Activated naive CD8-positive, alpha-beta T cell treated with anti-CD3 and anti-CD28 coated beads for 36 hours (primary cell): ENCODE measurements at regions not wholly inside any gene's neighbourhood (a gene's known extent, or its start where the extent isn't known, plus 50 kb on each side); places are given as distances from the start of the nearest gene placed in this dataset.

Source experiments
- DNase-seq: peaks from one replicate; pipeline ENCODE4 v3.0.0; 2021
- H3K27ac Mint-ChIP-seq: one replicate; pipeline ENCODE4 v1.8.0; 2022; ENCODE audit warnings: mild to moderate bottlenecking, moderate library complexity, mixed read lengths
- H3K27me3 Mint-ChIP-seq: one replicate; pipeline ENCODE4 v1.8.0; 2022; ENCODE audit warnings: mild to moderate bottlenecking, mixed read lengths
- H3K36me3 Mint-ChIP-seq: one replicate; pipeline ENCODE4 v1.8.0; 2021; ENCODE audit warnings: mild to moderate bottlenecking, mixed read lengths
- H3K4me1 Mint-ChIP-seq: one replicate; pipeline ENCODE4 v1.8.0; 2021; ENCODE audit warnings: mixed read lengths
- H3K4me3 Mint-ChIP-seq: one replicate; pipeline ENCODE4 v1.8.0; 2022; ENCODE audit warnings: mild to moderate bottlenecking, moderate library complexity, mixed read lengths
- H3K9me3 Mint-ChIP-seq: one replicate; pipeline ENCODE4 v1.8.0; 2022; ENCODE audit warnings: mixed read lengths

DNA sequence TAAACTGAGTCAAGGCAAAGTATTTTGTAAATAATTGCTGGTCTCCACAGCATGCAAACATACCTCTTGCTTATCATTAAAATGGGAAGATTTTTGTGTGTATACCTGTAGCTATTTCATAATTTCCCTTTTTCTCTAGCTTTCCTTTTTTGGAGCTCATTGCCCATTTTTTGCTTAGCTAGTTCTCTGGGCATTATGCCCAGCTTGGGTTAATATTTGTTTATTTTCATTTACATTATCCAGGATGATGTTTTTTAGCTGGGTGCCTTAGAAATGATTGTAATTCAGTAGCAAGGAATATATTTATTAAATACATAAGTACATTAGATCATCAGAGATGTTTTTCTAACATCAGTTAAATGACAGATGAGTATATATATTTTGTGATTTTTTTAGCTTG is 1271.7 kb upstream of the GBE1 start:
- H3K4me1 Mint-ChIP-seq, result no peaks in the 10 kb centered on the region

DNA sequence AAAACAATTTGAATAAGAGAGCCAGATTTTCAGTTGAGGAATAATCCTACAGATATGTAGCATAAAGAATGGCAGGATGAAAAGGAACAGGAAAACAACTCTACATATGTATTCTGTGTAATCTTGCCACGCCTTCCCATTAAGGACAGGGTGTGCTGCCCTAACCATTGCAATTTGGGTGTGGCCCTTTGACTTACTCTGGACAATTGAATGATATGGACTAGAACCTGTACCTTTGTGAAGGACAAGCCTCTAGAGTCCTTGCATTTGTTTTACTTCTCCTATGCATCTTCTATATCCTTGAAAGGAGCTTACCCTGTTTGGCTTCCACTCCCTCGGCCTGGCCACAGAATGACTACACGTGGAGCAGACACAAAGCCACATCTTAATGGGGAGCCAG is 1261.6 kb upstream of the GBE1 start:
- Mint-ChIP-seq H3K27ac (no peak overlapping the region), H3K36me3 (no peaks in the 10 kb centered on the region), H3K4me1 (no peaks in the 10 kb centered on the region), H3K9me3 (peaks cover 1% of the 10 kb centered on the region), H3K4me3 (no peak overlapping the region), H3K27me3 (no peaks in the 10 kb centered on the region)
- DNase-seq, result no peak

More for the DNA sequence above, 1271.7 kb upstream of the GBE1 start:
- H3K27ac Mint-ChIP-seq, result no peak overlapping the region
- no peak for DNase-seq
- H3K4me3 Mint-ChIP-seq, result no peak overlapping the region
- H3K9me3 Mint-ChIP-seq, result peaks cover 4% of the 10 kb centered on the region
- H3K36me3 Mint-ChIP-seq, result no peaks in the 10 kb centered on the region
- H3K27me3 Mint-ChIP-seq, result no peaks in the 10 kb centered on the region

DNA sequence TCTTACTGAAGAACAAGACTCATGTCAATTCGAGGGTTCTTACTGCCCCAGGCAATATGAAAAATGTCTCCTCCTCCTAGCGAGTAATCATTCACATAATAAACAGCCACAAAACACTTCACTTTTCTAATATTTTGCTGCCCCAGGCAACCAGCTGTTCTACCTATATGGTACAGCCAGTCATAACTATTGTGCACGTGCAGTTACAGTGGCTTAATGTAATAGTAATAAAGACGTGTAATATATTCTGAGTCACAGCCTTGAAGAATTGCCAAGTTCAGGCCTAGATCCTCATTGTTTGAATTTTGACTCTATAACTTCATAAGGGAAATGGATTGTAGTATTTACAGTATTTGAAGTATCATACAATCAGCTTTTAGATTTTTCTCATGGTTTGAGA is 1250.0 kb upstream of the GBE1 start:
- H3K27me3 Mint-ChIP-seq, result no peaks in the 10 kb centered on the region
- no peaks in the 10 kb centered on the region for H3K36me3 Mint-ChIP-seq
- H3K27ac Mint-ChIP-seq, result no peak overlapping the region
- DNase-seq, result no peak
- no peaks in the 10 kb centered on the region for H3K9me3 Mint-ChIP-seq
- no peaks in the 10 kb centered on the region for H3K4me1 Mint-ChIP-seq
- H3K4me3 Mint-ChIP-seq, result no peak overlapping the region

DNA sequence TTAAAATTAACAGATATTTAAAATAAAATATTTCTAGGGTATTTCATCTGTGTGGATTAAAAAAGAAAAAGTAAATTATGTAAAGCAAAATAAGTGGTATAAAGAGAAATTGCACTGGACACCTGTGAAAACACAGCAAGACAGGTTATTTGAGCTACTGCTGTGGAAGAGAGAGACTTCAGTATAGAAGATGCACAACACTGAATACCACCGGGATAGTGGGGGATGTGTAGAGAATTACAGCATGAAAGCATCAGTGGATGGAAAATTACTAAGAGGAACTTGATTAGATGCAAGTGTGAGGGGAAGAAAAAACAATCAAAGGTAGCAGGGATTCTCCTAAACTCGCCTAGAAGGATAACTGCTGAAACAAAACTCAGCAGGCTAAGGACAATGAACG is 1242.5 kb upstream of the GBE1 start:
- Mint-ChIP-seq H3K27ac (peak overlapping the region; percentile 7), H3K9me3 (peaks cover 1% of the 10 kb centered on the region), H3K27me3 (no peaks in the 10 kb centered on the region), H3K4me1 (no peaks in the 10 kb centered on the region), H3K4me3 (no peak overlapping the region), H3K36me3 (no peaks in the 10 kb centered on the region)
- no peak for DNase-seq

DNA sequence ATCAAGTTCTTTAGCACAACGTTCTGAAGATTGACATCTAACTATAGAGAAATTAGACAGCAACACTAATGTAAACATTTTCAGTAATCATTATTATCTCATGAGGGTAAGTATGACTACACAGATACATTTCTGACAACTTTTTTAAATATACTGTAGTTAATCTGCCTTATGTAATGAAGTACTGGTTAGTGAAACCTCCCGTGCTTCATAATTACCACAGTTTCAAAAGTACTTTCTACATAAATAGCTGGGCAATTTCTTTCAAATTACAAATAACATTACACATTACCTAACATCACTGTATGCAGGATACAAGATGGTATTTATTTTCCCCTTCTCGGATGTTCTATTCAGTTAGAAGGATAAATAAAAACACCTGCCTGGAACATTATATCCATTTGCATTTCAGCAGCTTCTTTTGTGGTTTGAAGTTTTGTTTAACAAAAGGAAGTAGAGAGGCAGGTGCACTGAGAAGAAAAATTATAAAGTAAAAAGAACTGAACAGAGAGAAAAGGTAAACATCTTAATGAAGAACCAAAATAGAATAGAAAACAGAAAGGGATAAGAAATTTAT is 1241.5 kb upstream of the GBE1 start:
- peaks cover 1% of the 10 kb centered on the region for H3K9me3 Mint-ChIP-seq
- H3K36me3 Mint-ChIP-seq, result no peaks in the 10 kb centered on the region
- no peak overlapping the region for H3K4me3 Mint-ChIP-seq
- no peak for DNase-seq
- no peaks in the 10 kb centered on the region for H3K4me1 Mint-ChIP-seq
- no peaks in the 10 kb centered on the region for H3K27me3 Mint-ChIP-seq
- H3K27ac Mint-ChIP-seq, result no peak overlapping the region

DNA sequence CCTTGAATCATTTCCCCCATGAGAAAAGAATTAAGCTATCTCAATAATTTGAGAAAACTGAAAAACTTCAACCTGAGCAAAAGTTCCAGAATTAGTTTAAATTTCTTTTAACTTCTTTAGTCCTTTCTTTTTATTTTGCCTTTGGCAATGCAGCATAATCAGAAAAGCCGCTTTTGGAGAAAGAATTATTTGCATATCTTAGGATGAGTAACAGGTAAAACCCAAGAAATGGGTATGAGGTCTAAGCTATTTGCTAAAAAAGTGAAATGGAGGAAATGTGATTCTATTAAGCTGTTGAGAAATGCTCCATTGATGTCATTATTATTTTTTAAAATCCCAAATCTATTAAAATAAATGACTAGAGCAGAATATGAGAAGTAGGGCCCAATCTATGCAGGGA is 1238.3 kb upstream of the GBE1 start:
- peaks cover 12% of the 10 kb centered on the region for H3K9me3 Mint-ChIP-seq

DNA sequence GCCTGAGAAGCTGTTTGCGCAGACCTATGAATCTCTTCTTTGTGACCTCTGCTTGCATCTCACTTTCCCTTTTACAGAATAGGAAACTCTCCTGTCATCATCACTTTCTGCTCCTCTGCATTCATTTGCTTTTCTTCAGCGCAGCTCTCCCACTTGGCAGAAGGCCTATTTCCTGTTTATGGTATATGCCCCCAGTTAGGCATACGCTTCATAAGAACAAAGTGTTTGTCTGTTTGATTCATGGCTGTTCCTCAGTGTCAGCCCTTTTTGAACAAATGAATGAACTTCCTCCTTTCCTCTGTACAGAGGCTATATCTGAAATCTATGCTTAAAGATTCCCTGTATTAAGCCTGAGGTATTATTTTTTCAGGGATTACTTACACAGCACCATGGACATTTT is 1216.9 kb upstream of the GBE1 start:
- Mint-ChIP-seq H3K4me3 (no peak overlapping the region), H3K27me3 (no peaks in the 10 kb centered on the region), H3K27ac (no peak overlapping the region), H3K4me1 (no peaks in the 10 kb centered on the region), H3K36me3 (no peaks in the 10 kb centered on the region), H3K9me3 (peaks cover 13% of the 10 kb centered on the region)
- no peak for DNase-seq

More for the DNA sequence above, 1238.3 kb upstream of the GBE1 start:
- Mint-ChIP-seq H3K27ac (no peak overlapping the region), H3K4me3 (no peak overlapping the region), H3K27me3 (no peaks in the 10 kb centered on the region), H3K4me1 (no peaks in the 10 kb centered on the region), H3K36me3 (no peaks in the 10 kb centered on the region)
- DNase-seq, result no peak

DNA sequence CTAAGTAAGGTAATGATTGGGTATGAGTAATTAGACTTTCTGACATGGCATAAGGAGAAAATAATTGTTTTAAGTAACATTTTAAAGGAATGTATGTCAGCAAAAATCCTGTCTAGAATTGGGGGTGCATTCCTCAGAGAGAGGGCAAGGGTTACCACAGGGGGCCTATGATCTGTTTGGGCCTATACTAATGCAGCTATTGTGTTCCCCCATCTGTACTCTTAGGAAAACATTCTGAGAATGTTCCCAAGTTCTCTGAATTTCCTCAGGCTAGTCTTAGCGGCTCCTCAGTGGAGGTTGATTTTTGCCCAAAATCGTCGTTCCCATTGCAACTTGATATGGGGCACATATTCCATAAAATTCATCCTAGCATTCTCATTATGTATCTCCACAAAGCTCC is 1216.4 kb upstream of the GBE1 start:
- DNase-seq, result no peak
- H3K9me3 Mint-ChIP-seq, result peaks cover 9% of the 10 kb centered on the region
- no peak overlapping the region for H3K27ac Mint-ChIP-seq
- no peak overlapping the region for H3K4me3 Mint-ChIP-seq
- H3K4me1 Mint-ChIP-seq, result no peaks in the 10 kb centered on the region
- H3K27me3 Mint-ChIP-seq, result no peaks in the 10 kb centered on the region
- H3K36me3 Mint-ChIP-seq, result no peaks in the 10 kb centered on the region

DNA sequence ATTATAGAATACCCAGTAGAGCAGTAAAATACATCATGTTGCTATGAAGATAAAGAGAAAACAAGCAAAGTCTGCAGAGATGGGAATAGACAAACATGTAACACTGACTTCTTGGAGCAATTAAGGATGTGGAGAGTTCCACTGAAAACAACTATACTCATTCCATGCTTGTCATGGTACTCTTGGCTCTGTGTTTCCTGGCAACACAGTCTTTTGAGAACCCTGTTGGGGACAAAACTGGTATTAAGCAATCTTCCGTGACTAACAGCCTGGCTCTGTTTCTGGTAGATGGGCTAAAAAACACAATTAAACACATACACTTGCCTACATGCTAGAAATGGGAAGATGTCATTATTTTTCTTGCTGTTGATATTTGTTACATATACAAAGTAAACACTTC is 1212.3 kb upstream of the GBE1 start:
- Mint-ChIP-seq H3K9me3 (peaks cover 1% of the 10 kb centered on the region), H3K27me3 (no peaks in the 10 kb centered on the region)
- DNase-seq, result no peak

DNA sequence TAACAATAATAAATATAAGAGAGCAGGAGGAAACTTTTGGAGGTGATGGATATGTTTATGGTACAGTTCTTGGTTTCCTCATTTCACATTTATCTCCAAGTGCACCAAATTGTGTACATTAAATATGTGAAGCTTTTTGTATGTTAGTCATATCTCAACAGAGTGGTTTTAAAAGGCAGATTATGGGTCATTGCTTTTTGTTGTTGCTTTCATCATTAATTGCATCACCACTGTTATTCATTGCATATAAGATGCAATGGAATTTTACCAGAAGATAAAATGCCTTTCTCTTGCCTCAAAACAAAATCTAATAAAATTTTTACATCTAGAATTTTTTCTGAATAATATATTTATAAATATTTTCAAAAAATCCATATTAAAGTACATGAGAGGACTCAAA is 1198.9 kb upstream of the GBE1 start:
- no peak for DNase-seq
- H3K27ac Mint-ChIP-seq, result no peak overlapping the region
- H3K9me3 Mint-ChIP-seq, result peaks cover 4% of the 10 kb centered on the region
- H3K4me3 Mint-ChIP-seq, result no peak overlapping the region
- no peaks in the 10 kb centered on the region for H3K36me3 Mint-ChIP-seq
- no peaks in the 10 kb centered on the region for H3K4me1 Mint-ChIP-seq
- H3K27me3 Mint-ChIP-seq, result no peaks in the 10 kb centered on the region

More for the DNA sequence above, 1212.3 kb upstream of the GBE1 start:
- H3K27ac Mint-ChIP-seq, result no peak overlapping the region
- H3K4me3 Mint-ChIP-seq, result no peak overlapping the region
- no peaks in the 10 kb centered on the region for H3K36me3 Mint-ChIP-seq
- H3K4me1 Mint-ChIP-seq, result no peaks in the 10 kb centered on the region

DNA sequence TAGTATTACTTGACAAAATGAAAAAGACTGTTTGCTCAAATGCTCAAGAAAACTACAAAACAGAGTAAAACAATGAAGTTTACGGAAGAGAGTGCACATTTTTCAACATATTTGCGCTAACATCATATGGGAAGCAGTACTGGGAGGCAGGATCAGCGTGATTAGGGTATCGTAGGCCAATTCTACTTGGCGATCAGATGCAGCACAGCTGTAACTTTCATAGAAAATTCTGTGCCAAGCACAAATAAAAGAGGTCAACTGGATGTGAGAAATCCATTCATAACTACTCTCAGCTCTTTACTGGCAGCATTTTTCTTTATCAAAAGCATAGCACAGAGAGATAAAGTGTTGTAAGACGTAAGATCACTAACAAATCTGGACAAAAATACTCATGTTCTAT is 1196.3 kb upstream of the GBE1 start:
- peaks cover 12% of the 10 kb centered on the region for H3K9me3 Mint-ChIP-seq
- no peak for DNase-seq
- H3K4me3 Mint-ChIP-seq, result no peak overlapping the region
- H3K27me3 Mint-ChIP-seq, result no peaks in the 10 kb centered on the region
- H3K36me3 Mint-ChIP-seq, result no peaks in the 10 kb centered on the region
- H3K4me1 Mint-ChIP-seq, result no peaks in the 10 kb centered on the region
- no peak overlapping the region for H3K27ac Mint-ChIP-seq

DNA sequence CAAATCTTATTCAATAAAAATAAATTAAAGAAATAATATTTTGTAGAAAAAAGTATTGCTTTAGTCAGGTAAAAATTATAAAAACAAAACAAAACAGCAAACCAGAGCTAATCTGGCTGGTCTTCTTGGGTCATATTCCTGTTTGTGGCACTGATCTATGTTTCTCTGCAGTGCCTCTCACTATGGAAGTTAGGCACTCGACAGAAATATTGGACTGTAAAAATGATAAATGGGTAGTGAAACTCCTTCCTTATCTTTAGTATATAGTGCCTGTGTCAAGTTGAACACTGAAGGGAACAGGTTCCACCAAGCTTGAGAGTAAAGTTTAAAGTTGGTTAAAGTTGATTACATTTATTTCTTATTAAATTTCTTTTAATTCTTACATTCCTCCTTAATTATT is 1195.6 kb upstream of the GBE1 start:
- no peak for DNase-seq
- Mint-ChIP-seq H3K4me1 (no peaks in the 10 kb centered on the region), H3K36me3 (no peaks in the 10 kb centered on the region), H3K27ac (no peak overlapping the region), H3K9me3 (peaks cover 12% of the 10 kb centered on the region), H3K27me3 (no peaks in the 10 kb centered on the region), H3K4me3 (no peak overlapping the region)

DNA sequence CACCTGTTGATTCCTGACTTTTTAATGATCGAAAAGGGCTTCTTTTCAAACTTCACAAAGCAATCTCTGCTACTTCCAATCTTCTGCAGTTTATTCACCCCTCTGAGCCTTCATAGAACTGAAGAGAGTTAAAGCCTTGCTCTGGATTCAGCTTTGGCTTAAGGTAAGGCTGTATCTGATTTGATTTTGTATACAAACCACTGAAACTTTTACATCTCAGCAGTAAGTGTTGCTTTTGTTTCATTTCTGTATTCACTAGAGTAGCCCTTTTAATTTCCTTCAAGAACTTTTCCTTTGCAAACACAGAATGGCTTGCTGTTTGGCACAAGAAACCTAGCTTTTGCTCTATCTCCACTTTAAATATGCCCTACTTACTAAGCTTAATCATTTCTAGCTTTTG is 1193.0 kb upstream of the GBE1 start:
- no peak overlapping the region for H3K4me3 Mint-ChIP-seq
- DNase-seq, result no peak
- H3K4me1 Mint-ChIP-seq, result no peaks in the 10 kb centered on the region
- no peaks in the 10 kb centered on the region for H3K27me3 Mint-ChIP-seq
- H3K36me3 Mint-ChIP-seq, result no peaks in the 10 kb centered on the region
- H3K27ac Mint-ChIP-seq, result no peak overlapping the region
- H3K9me3 Mint-ChIP-seq, result peaks cover 8% of the 10 kb centered on the region

DNA sequence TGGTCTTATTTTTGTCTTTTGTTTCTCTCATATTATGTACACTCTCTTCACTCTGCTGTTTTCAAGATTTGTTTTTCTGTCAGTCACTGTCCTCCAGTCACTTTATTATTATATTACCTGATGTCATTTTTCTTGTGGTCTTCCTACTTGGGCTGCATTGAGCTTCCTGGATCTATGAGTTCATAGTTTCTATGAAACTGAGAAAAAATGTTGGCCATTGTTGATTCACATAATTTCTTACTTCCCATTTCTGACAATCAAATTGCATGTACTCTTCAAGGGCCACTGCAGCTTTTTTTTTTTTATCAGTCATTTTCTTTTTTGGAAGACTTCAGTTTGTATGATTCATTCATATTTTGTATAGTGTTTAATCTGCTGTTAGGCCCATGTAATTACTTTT is 1180.6 kb upstream of the GBE1 start:
- H3K27ac Mint-ChIP-seq, result no peak overlapping the region
- peaks cover 13% of the 10 kb centered on the region for H3K9me3 Mint-ChIP-seq
- H3K4me3 Mint-ChIP-seq, result no peak overlapping the region
- no peaks in the 10 kb centered on the region for H3K4me1 Mint-ChIP-seq
- DNase-seq, result no peak
- H3K36me3 Mint-ChIP-seq, result no peaks in the 10 kb centered on the region
- no peaks in the 10 kb centered on the region for H3K27me3 Mint-ChIP-seq

DNA sequence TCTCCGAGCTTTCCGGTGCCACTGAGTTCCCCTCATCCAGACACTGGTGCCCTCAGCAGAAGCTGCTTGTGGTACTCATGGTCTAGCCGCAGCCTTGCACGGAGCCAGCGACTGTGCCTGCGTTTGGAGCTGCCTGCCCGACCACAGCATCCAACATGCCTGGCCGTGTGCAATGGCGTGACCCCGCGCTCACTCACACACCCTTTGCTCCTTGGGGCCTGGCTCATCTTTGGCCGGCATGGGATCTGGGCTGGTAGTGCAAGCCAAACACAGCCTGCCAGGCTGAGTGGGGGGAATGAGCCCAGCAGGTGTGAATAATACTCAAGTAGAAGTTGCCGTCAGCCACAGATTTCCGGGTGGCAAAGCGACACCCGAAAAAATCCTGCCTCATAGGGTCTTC is 1178.7 kb upstream of the GBE1 start:
- H3K9me3 Mint-ChIP-seq, result peaks cover 13% of the 10 kb centered on the region
- H3K4me3 Mint-ChIP-seq, result no peak overlapping the region
- DNase-seq, result no peak
- no peaks in the 10 kb centered on the region for H3K27me3 Mint-ChIP-seq
- H3K4me1 Mint-ChIP-seq, result no peaks in the 10 kb centered on the region
- H3K27ac Mint-ChIP-seq, result no peak overlapping the region
- no peaks in the 10 kb centered on the region for H3K36me3 Mint-ChIP-seq

DNA sequence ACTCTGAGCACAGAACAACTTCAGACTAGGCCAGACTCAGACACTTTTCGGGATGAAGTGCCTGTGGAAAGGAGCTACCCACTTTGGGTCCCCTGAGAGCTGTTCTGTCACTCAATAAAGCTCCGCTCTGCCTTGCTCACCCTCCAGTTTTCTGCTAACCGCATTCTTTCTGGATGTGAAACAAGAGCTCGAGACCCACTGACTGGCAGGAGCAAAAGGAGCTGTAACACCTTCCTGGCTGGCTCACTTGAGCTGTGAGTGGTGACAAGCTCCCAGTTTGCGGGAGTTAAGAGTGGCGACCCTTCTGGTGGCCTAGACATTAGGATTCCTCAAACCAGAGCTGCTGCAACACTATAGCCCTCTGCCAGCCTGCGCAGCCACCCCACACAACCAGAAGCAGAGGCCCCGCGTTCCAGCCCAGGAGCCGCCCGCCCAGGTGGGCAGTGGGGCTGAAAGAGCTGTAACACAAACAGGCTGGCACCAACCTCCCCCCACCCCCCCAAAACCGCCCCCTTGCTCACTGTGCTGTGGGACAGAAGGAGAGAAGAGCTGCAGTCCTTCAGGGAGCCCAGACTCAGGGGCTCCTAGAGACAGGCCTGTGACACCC is 1178.1 kb upstream of the GBE1 start:
- Mint-ChIP-seq H3K4me3 (no peak overlapping the region), H3K27me3 (no peaks in the 10 kb centered on the region), H3K27ac (no peak overlapping the region), H3K9me3 (peaks cover 10% of the 10 kb centered on the region), H3K36me3 (no peaks in the 10 kb centered on the region), H3K4me1 (no peaks in the 10 kb centered on the region)
- no peak for DNase-seq
